Lower leg skin (tissue), 4 donors: ENCODE measurements at regions not wholly inside any gene's neighbourhood (a gene's known extent, or its start where the extent isn't known, plus 50 kb on each side); places are given as distances from the start of the nearest gene placed in this dataset.

Experiments used
- DNase-seq, 2 donors: peaks; one replicate each; pipeline ENCODE4 v3.0.0-alpha.2; 2019; ENCODE audit warnings: low spot score in 2 of 2
- H3K4me3 ChIP-seq: fragments of 200-600 bp; sonication (generic); 2 replicates; pipeline ENCODE4 v1.5.1; 2017; ENCODE audit warnings: mild to moderate bottlenecking, low read depth; ENCODE audit not compliant: poor library complexity, severe bottlenecking
- CTCF ChIP-seq, 3 donors: fragments of 450-650 bp; IDR thresholded peaks; one replicate each; pipeline ENCODE4 v1.5.1; 2016; ENCODE audit warnings: antibody characterized with exemption in 3 of 3, mild to moderate bottlenecking in 3 of 3, moderate library complexity in 2 of 3
- POLR2A ChIP-seq, 2 donors: fragments of 450-650 bp; IDR thresholded peaks; one replicate each; pipeline ENCODE4 v1.6.1; 2016 to 2017; ENCODE audit warnings: antibody characterized with exemption in 2 of 2, mild to moderate bottlenecking in 1 of 2, moderate library complexity in 1 of 2
- WGBS, 2 donors: methylation state at CpG; one replicate each; pipeline ENCODE4 v1.1.5; 2018; 5-methylcytosine and 5-hydroxymethylcytosine counted together
- intact Hi-C: fragments of 100-400 bp; cut with DNase I; formaldehyde crosslinking; loops from one replicate; pipeline ENCODE4 v1.15.0; 2023; ENCODE audit warnings: low total_unique reads

DNA sequence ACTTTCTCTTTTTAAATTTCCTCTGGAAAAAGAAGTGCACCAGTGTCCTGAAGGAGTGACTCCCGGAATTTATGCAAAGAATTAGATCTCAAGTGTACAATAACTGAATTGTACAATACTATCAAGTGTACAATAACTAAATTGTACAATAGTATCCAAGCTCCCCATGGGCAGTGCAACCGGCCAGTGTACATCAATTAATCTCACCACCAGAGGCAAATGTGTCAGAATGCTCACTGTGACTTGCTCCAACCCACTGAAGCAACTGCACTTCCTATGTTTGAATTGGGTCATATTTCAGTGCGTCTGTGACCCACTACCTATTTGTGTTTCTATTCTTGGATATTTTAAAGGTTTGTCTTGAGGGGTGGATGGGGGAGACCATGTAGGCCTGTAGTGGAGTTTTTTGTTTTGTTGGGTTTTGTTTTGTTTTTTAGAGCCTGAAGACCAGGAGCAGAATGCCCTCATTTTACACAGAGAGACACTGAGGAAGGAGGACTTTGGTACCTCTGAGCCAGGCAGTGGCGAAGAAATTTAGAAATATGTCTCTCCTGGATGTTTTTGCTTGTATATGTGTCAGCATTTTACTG, 78.5 kb upstream of the CTTNBP2 start:
- TF ChIP-seq CTCF (IDR thresholded peaks at IDR 0.05) (no peak), POLR2A (IDR thresholded peaks at IDR 0.05) (no peak)
- 82 to 84% methylated on average over 4 of the region's 4 CpGs for WGBS, 2 donors
- DNase-seq = no peak
- H3K4me3 ChIP-seq = no peak overlapping the region
- intact Hi-C loops = no loop called here

GRCh38 chr7:117955046-117955445, 81.8 kb upstream of the CTTNBP2 start:
- H3K4me3 ChIP-seq = no peak overlapping the region
- WGBS, 2 donors = 71 to 76% methylated on average over 4 of the region's 4 CpGs
- no peak for DNase-seq
- intact Hi-C loops = no loop called here
- TF ChIP-seq POLR2A (IDR thresholded peaks at IDR 0.05) (no peak), CTCF (IDR thresholded peaks at IDR 0.05) (no peak)

- intact Hi-C loops = no loop called here
- TF ChIP-seq POLR2A (IDR thresholded peaks at IDR 0.05) (no peak), CTCF (IDR thresholded peaks at IDR 0.05) (no peak)
- no peak overlapping the region for H3K4me3 ChIP-seq
- no peak for DNase-seq
These were observed 87.1 kb upstream of the CTTNBP2 start for GRCh38 chr7:117960351-117960750.

GRCh38 chr7:117961235-117961634, 88.0 kb upstream of the CTTNBP2 start:
- intact Hi-C loops = no loop called here
- 68 to 75% methylated on average over 4 of the region's 4 CpGs for WGBS, 2 donors

GRCh38 chr7:117962366-117962994, 89.2 kb upstream of the CTTNBP2 start:
- intact Hi-C loops = no loop called here
- no peak for DNase-seq
- WGBS, 2 donors = 77 to 81% methylated on average over 5 of the region's 5 CpGs
- no peak for TF ChIP-seq CTCF (IDR thresholded peaks at IDR 0.05)
- TF ChIP-seq POLR2A (IDR thresholded peaks at IDR 0.05) = no peak
- H3K4me3 ChIP-seq = no peak overlapping the region

More at GRCh38 chr7:117961235-117961634, 88.0 kb upstream of the CTTNBP2 start:
- peak in 1 of 2 donors; percentile 46 for DNase-seq
- H3K4me3 ChIP-seq = no peak overlapping the region
- TF ChIP-seq POLR2A (IDR thresholded peaks at IDR 0.05) (no peak), CTCF (IDR thresholded peaks at IDR 0.05) (no peak)
